Activated naive CD8-positive, alpha-beta T cell treated with anti-CD3 and anti-CD28 coated beads for 36 hours (primary cell): ENCODE measurements at regions not wholly inside any gene's neighbourhood (a gene's known extent, or its start where the extent isn't known, plus 50 kb on each side); places are given as distances from the start of the nearest gene placed in this dataset.

ENCODE experiments used
- DNase-seq: peaks from one replicate; pipeline ENCODE4 v3.0.0; 2021
- H3K27ac Mint-ChIP-seq: one replicate; pipeline ENCODE4 v1.8.0; 2022; ENCODE audit warnings: mild to moderate bottlenecking, moderate library complexity, mixed read lengths
- H3K27me3 Mint-ChIP-seq: one replicate; pipeline ENCODE4 v1.8.0; 2022; ENCODE audit warnings: mild to moderate bottlenecking, mixed read lengths
- H3K36me3 Mint-ChIP-seq: one replicate; pipeline ENCODE4 v1.8.0; 2021; ENCODE audit warnings: mild to moderate bottlenecking, mixed read lengths
- H3K4me1 Mint-ChIP-seq: one replicate; pipeline ENCODE4 v1.8.0; 2021; ENCODE audit warnings: mixed read lengths
- H3K4me3 Mint-ChIP-seq: one replicate; pipeline ENCODE4 v1.8.0; 2022; ENCODE audit warnings: mild to moderate bottlenecking, moderate library complexity, mixed read lengths
- H3K9me3 Mint-ChIP-seq: one replicate; pipeline ENCODE4 v1.8.0; 2022; ENCODE audit warnings: mixed read lengths

- Mint-ChIP-seq H3K9me3 (no peaks in the 10 kb centered on the region), H3K27me3 (no peaks in the 10 kb centered on the region), H3K36me3 (no peaks in the 10 kb centered on the region), H3K27ac (no peak overlapping the region), H3K4me1 (no peaks in the 10 kb centered on the region), H3K4me3 (no peak overlapping the region)
- no peak for DNase-seq
Measured at GRCh38 chr11:71188886-71189767, 63.2 kb downstream of the SHANK2 start.

GRCh38 chr11:71188073-71188472, 64.3 kb downstream of the SHANK2 start:
- Mint-ChIP-seq H3K27me3 (no peaks in the 10 kb centered on the region), H3K36me3 (no peaks in the 10 kb centered on the region), H3K4me1 (no peaks in the 10 kb centered on the region), H3K9me3 (no peaks in the 10 kb centered on the region), H3K27ac (no peak overlapping the region), H3K4me3 (no peak overlapping the region)
- DNase-seq = no peak

GRCh38 chr11:71186806-71187205, 65.6 kb downstream of the SHANK2 start:
- no peak for DNase-seq
- H3K27ac Mint-ChIP-seq = no peak overlapping the region
- H3K27me3 Mint-ChIP-seq = no peaks in the 10 kb centered on the region
- no peaks in the 10 kb centered on the region for H3K4me1 Mint-ChIP-seq
- no peaks in the 10 kb centered on the region for H3K36me3 Mint-ChIP-seq
- no peaks in the 10 kb centered on the region for H3K9me3 Mint-ChIP-seq
- no peak overlapping the region for H3K4me3 Mint-ChIP-seq

GRCh38 chr11:71185411-71185810, 67.0 kb downstream of the SHANK2 start:
- Mint-ChIP-seq H3K9me3 (no peaks in the 10 kb centered on the region), H3K27me3 (peaks cover 3% of the 10 kb centered on the region), H3K4me3 (no peak overlapping the region), H3K4me1 (no peaks in the 10 kb centered on the region), H3K27ac (no peak overlapping the region), H3K36me3 (no peaks in the 10 kb centered on the region)
- no peak for DNase-seq

- H3K4me3 Mint-ChIP-seq = no peak overlapping the region
- DNase-seq = no peak
- no peak overlapping the region for H3K27ac Mint-ChIP-seq
- H3K36me3 Mint-ChIP-seq = no peaks in the 10 kb centered on the region
- no peaks in the 10 kb centered on the region for H3K4me1 Mint-ChIP-seq
- no peaks in the 10 kb centered on the region for H3K9me3 Mint-ChIP-seq
- H3K27me3 Mint-ChIP-seq = peaks cover 11% of the 10 kb centered on the region
Measured at GRCh38 chr11:71184421-71185210, 67.8 kb downstream of the SHANK2 start.

GRCh38 chr11:71183878-71184277, 68.5 kb downstream of the SHANK2 start:
- peaks cover 18% of the 10 kb centered on the region for H3K27me3 Mint-ChIP-seq

GRCh38 chr11:71182791-71183677, 69.3 kb downstream of the SHANK2 start:
- no peak overlapping the region for H3K27ac Mint-ChIP-seq
- H3K36me3 Mint-ChIP-seq = no peaks in the 10 kb centered on the region
- no peak overlapping the region for H3K4me3 Mint-ChIP-seq
- DNase-seq = no peak
- H3K27me3 Mint-ChIP-seq = peaks cover 25% of the 10 kb centered on the region
- no peaks in the 10 kb centered on the region for H3K4me1 Mint-ChIP-seq
- H3K9me3 Mint-ChIP-seq = no peaks in the 10 kb centered on the region

More at GRCh38 chr11:71183878-71184277, 68.5 kb downstream of the SHANK2 start:
- Mint-ChIP-seq H3K9me3 (no peaks in the 10 kb centered on the region), H3K4me1 (no peaks in the 10 kb centered on the region), H3K4me3 (no peak overlapping the region), H3K27ac (no peak overlapping the region), H3K36me3 (no peaks in the 10 kb centered on the region)
- DNase-seq = no peak

GRCh38 chr11:71181566-71181965, 70.8 kb downstream of the SHANK2 start:
- H3K4me3 Mint-ChIP-seq = no peak overlapping the region
- peaks cover 9% of the 10 kb centered on the region for H3K9me3 Mint-ChIP-seq
- H3K27ac Mint-ChIP-seq = no peak overlapping the region
- no peak for DNase-seq
- no peaks in the 10 kb centered on the region for H3K4me1 Mint-ChIP-seq
- no peaks in the 10 kb centered on the region for H3K36me3 Mint-ChIP-seq
- H3K27me3 Mint-ChIP-seq = peaks cover 30% of the 10 kb centered on the region

- no peak overlapping the region for H3K4me3 Mint-ChIP-seq
- H3K27me3 Mint-ChIP-seq = peaks cover 37% of the 10 kb centered on the region
- H3K4me1 Mint-ChIP-seq = no peaks in the 10 kb centered on the region
- DNase-seq = no peak
- no peak overlapping the region for H3K27ac Mint-ChIP-seq
- H3K36me3 Mint-ChIP-seq = no peaks in the 10 kb centered on the region
- H3K9me3 Mint-ChIP-seq = peaks cover 14% of the 10 kb centered on the region
Measured at GRCh38 chr11:71180694-71181470, 71.5 kb downstream of the SHANK2 start.

GRCh38 chr11:71179877-71180605, 72.3 kb downstream of the SHANK2 start:
- Mint-ChIP-seq H3K27me3 (peaks cover 40% of the 10 kb centered on the region), H3K9me3 (peaks cover 20% of the 10 kb centered on the region), H3K36me3 (peaks cover 1% of the 10 kb centered on the region), H3K4me3 (no peak overlapping the region), H3K4me1 (no peaks in the 10 kb centered on the region), H3K27ac (no peak overlapping the region)
- DNase-seq = no peak

- Mint-ChIP-seq H3K4me3 (no peak overlapping the region), H3K4me1 (no peaks in the 10 kb centered on the region)
Measured at GRCh38 chr11:71178076-71178475, 74.3 kb downstream of the SHANK2 start.

GRCh38 chr11:71176812-71177211, 75.6 kb downstream of the SHANK2 start:
- Mint-ChIP-seq H3K27ac (no peak overlapping the region), H3K4me3 (no peak overlapping the region), H3K36me3 (peaks cover 1% of the 10 kb centered on the region), H3K4me1 (no peaks in the 10 kb centered on the region), H3K9me3 (peaks cover 22% of the 10 kb centered on the region), H3K27me3 (peaks cover 41% of the 10 kb centered on the region)
- no peak for DNase-seq

More at GRCh38 chr11:71178076-71178475, 74.3 kb downstream of the SHANK2 start:
- Mint-ChIP-seq H3K9me3 (peaks cover 22% of the 10 kb centered on the region), H3K36me3 (peaks cover 1% of the 10 kb centered on the region), H3K27ac (no peak overlapping the region), H3K27me3 (peaks cover 41% of the 10 kb centered on the region)
- no peak for DNase-seq

- peaks cover 1% of the 10 kb centered on the region for H3K36me3 Mint-ChIP-seq
- DNase-seq = no peak
- no peak overlapping the region for H3K4me3 Mint-ChIP-seq
- peaks cover 22% of the 10 kb centered on the region for H3K9me3 Mint-ChIP-seq
- H3K4me1 Mint-ChIP-seq = no peaks in the 10 kb centered on the region
- H3K27ac Mint-ChIP-seq = no peak overlapping the region
- peaks cover 22% of the 10 kb centered on the region for H3K27me3 Mint-ChIP-seq
Measured at GRCh38 chr11:71173709-71174108, 78.7 kb downstream of the SHANK2 start.

GRCh38 chr11:71172680-71173079, 79.7 kb downstream of the SHANK2 start:
- Mint-ChIP-seq H3K4me1 (no peaks in the 10 kb centered on the region), H3K36me3 (peaks cover 1% of the 10 kb centered on the region), H3K27ac (no peak overlapping the region), H3K27me3 (peaks cover 13% of the 10 kb centered on the region), H3K9me3 (peaks cover 22% of the 10 kb centered on the region), H3K4me3 (no peak overlapping the region)
- no peak for DNase-seq
